Activated B cell treated with CpG ODN at 0.5 μM for 24 hours (primary cell): ENCODE measurements at regions not wholly inside any gene's neighbourhood (a gene's known extent, or its start where the extent isn't known, plus 50 kb on each side); places are given as distances from the start of the nearest gene placed in this dataset.

Experiments
- ATAC-seq: fragments of 200-7000 bp; cut with Tn5 transposase; one replicate; pipeline ENCODE4 v1.10.0; 2021; ENCODE audit warnings: low read depth, mild to moderate bottlenecking, moderate library complexity
- CTCF ChIA-PET: fragments of 350-600 bp; sonication (Branson Sonifier 250); formaldehyde crosslinking; loops from one replicate; lab custom pipeline; 2021; ENCODE audit warnings: antibody characterized with exemption; lab: Charles Lee
- POLR2A ChIA-PET: fragments of 350-600 bp; sonication (Branson Sonifier 250); formaldehyde crosslinking; loops from one replicate; lab custom pipeline; 2021; ENCODE audit warnings: antibody characterized with exemption; lab: Charles Lee
- DNase-seq: peaks from one replicate; pipeline ENCODE4 v3.0.0; 2022
- H3K27ac Mint-ChIP-seq: one replicate; pipeline ENCODE4 v1.8.0; 2020; ENCODE audit warnings: mixed read lengths
- H3K27me3 Mint-ChIP-seq: one replicate; pipeline ENCODE4 v1.8.0; 2021; ENCODE audit warnings: mixed read lengths
- H3K36me3 Mint-ChIP-seq: one replicate; pipeline ENCODE4 v1.8.0; 2021; ENCODE audit warnings: low read depth, mixed read lengths
- H3K4me1 Mint-ChIP-seq: one replicate; pipeline ENCODE4 v1.8.0; 2021; ENCODE audit warnings: mixed read lengths
- H3K4me3 Mint-ChIP-seq: one replicate; pipeline ENCODE4 v1.8.0; 2020; ENCODE audit warnings: mild to moderate bottlenecking, mixed read lengths
- H3K9me3 Mint-ChIP-seq: one replicate; pipeline ENCODE4 v1.8.0; 2020; ENCODE audit warnings: mixed read lengths
- intact Hi-C: fragments of 100-400 bp; cut with micrococcal nuclease; formaldehyde crosslinking; loops from one replicate; pipeline ENCODE4 v1.15.1; 2024
- TF ChIP-seq, protein P1 (sequence below): fragments of 200-600 bp; IDR thresholded peaks from one replicate; pipeline ENCODE4 v1.8.0; 2022; ENCODE audit warnings: antibody characterized with exemption, mild to moderate bottlenecking

DNA sequence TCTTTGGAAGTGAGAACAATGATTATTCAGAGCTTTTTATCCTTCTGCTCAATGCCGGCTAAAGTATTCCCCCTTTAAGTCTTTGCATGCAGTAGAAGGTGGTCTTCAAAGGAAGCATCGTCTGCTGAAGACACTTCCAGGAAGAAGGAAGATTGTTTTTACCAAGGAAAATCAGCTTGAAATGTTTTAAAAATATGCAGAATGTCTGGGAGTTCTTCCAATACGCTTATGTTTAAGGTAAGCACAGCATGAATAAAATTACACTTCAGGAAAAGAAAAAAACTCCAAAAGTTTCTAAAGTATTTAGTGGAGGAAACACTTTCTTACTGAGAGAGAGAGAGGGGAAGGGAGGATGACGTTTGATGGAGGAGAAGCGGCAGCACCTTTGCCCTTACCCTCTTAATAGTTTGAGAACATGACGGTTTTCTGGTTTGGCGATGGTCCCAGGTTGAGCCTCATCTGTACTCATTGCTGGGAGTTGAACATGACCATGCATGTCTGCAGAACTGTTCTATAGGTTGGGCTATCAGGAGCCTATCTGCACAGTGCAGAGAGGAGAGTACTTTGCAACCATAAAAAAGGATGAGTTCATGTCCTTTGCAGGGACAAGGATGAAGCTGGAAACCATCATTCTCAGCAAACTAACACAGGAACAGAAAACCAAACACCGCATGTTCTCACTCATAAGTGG lies 338.1 kb downstream of the ACTR3B start:
- Mint-ChIP-seq H3K4me3 (no peak overlapping the region), H3K36me3 (no peaks in the 10 kb centered on the region), H3K27me3 (no peaks in the 10 kb centered on the region), H3K27ac (no peak overlapping the region), H3K4me1 (no peaks in the 10 kb centered on the region), H3K9me3 (peaks cover 6% of the 10 kb centered on the region)
- intact Hi-C loops: no loop called here
- ChIA-PET CTCF (no interaction called here), POLR2A (no interaction called here)
- TF ChIP-seq, protein P1, sequence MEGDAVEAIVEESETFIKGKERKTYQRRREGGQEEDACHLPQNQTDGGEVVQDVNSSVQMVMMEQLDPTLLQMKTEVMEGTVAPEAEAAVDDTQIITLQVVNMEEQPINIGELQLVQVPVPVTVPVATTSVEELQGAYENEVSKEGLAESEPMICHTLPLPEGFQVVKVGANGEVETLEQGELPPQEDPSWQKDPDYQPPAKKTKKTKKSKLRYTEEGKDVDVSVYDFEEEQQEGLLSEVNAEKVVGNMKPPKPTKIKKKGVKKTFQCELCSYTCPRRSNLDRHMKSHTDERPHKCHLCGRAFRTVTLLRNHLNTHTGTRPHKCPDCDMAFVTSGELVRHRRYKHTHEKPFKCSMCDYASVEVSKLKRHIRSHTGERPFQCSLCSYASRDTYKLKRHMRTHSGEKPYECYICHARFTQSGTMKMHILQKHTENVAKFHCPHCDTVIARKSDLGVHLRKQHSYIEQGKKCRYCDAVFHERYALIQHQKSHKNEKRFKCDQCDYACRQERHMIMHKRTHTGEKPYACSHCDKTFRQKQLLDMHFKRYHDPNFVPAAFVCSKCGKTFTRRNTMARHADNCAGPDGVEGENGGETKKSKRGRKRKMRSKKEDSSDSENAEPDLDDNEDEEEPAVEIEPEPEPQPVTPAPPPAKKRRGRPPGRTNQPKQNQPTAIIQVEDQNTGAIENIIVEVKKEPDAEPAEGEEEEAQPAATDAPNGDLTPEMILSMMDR: no peak
- ATAC-seq: no peak
- no peak for DNase-seq

DNA sequence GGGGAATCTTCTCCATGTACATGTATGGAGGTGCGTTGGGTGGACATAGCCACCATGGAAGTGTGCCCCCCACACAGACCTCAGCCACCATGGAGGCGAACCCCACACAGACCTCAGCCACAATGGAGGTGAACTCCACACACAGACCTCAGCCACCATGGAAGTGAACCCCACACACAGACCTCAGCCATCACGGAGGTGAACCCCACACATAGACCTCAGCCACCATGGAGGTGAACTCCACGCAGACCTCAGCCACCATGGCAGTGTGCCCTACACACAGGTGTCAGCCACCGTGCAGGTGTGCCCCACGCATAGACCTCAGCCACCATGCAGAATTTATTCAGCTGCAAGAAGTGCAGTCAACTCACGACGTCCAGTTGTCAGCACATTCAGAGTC lies 339.7 kb downstream of the ACTR3B start:
- TF ChIP-seq, protein P1: no peak
- DNase-seq (no peak), ATAC-seq (no peak)
- intact Hi-C loops: no loop called here
- no peak overlapping the region for H3K4me3 Mint-ChIP-seq
- H3K36me3 Mint-ChIP-seq: no peaks in the 10 kb centered on the region
- peaks cover 4% of the 10 kb centered on the region for H3K9me3 Mint-ChIP-seq
- CTCF ChIA-PET: no interaction called here
- H3K27ac Mint-ChIP-seq: no peak overlapping the region
- no peaks in the 10 kb centered on the region for H3K4me1 Mint-ChIP-seq
- H3K27me3 Mint-ChIP-seq: no peaks in the 10 kb centered on the region
- POLR2A ChIA-PET: no interaction called here

GRCh38 chr7:153100691-153101237 lies 341.2 kb downstream of the ACTR3B start:
- ATAC-seq (no peak), DNase-seq (no peak)
- intact Hi-C loops: no loop called here
- Mint-ChIP-seq H3K27ac (no peak overlapping the region), H3K27me3 (no peaks in the 10 kb centered on the region), H3K9me3 (no peaks in the 10 kb centered on the region), H3K4me3 (no peak overlapping the region), H3K36me3 (no peaks in the 10 kb centered on the region), H3K4me1 (no peaks in the 10 kb centered on the region)
- TF ChIP-seq, protein P1: no peak
- CTCF ChIA-PET: no interaction called here
- POLR2A ChIA-PET: no interaction called here

GRCh38 chr7:153103202-153103601 lies 343.6 kb downstream of the ACTR3B start:
- TF ChIP-seq, protein P1: no peak
- ATAC-seq: no peak
- H3K36me3 Mint-ChIP-seq: no peaks in the 10 kb centered on the region
- H3K4me3 Mint-ChIP-seq: no peak overlapping the region
- ChIA-PET CTCF (no interaction called here), POLR2A (no interaction called here)
- H3K27me3 Mint-ChIP-seq: no peaks in the 10 kb centered on the region
- intact Hi-C loops: no loop called here
- no peaks in the 10 kb centered on the region for H3K4me1 Mint-ChIP-seq
- no peak for DNase-seq
- H3K27ac Mint-ChIP-seq: no peak overlapping the region
- no peaks in the 10 kb centered on the region for H3K9me3 Mint-ChIP-seq

- POLR2A ChIA-PET: no interaction called here
- TF ChIP-seq, protein P1: no peak
- no peaks in the 10 kb centered on the region for H3K9me3 Mint-ChIP-seq
- ATAC-seq (no peak), DNase-seq (no peak)
- H3K36me3 Mint-ChIP-seq: no peaks in the 10 kb centered on the region
- CTCF ChIA-PET: no interaction called here
- H3K4me3 Mint-ChIP-seq: no peak overlapping the region
- H3K27ac Mint-ChIP-seq: no peak overlapping the region
- no peaks in the 10 kb centered on the region for H3K4me1 Mint-ChIP-seq
- no peaks in the 10 kb centered on the region for H3K27me3 Mint-ChIP-seq
- intact Hi-C loops: no loop called here
Observed at GRCh38 chr7:153107826-153108225, 348.3 kb downstream of the ACTR3B start.
